ENCODE measurements at regions not wholly inside any gene's neighbourhood (a gene's known extent, or its start where the extent isn't known, plus 50 kb on each side); places are given as distances from the start of the nearest gene placed in this dataset.

- Histone ChIP-seq H3F3A (ENCODE audit: insufficient read depth, low read length) (no peaks in the 10 kb centered on the region), H2AFZ (ENCODE audit: low read length) (no peak overlapping the region), H3K4me2 (ENCODE audit: low read length) (no peak overlapping the region), H3K27me3 (ENCODE audit: insufficient read depth, low read length) (no peaks in the 10 kb centered on the region), H3K9ac (ENCODE audit: low read length) (no peak overlapping the region), H3K4me1 (ENCODE audit: insufficient read depth, low read length, severe bottlenecking) (no peaks in the 10 kb centered on the region), H3K4me3 (ENCODE audit: low read depth, low read length, poor library complexity, severe bottlenecking) (no peak overlapping the region), H3K79me2 (ENCODE audit: insufficient read depth, low read length) (no peaks in the 10 kb centered on the region), H3K9me2 (ENCODE audit: low read depth, low read length) (no peaks in the 10 kb centered on the region), H3K27ac (ENCODE audit: low read depth, low read length, poor library complexity, severe bottlenecking) (no peak overlapping the region), H4K20me1 (ENCODE audit: insufficient read depth, low read length) (no peaks in the 10 kb centered on the region), H3K9me3 (ENCODE audit: low read length) (no peaks in the 10 kb centered on the region), H3K36me3 (ENCODE audit: insufficient read depth, low read length) (no peaks in the 10 kb centered on the region)
- TF ChIP-seq EZH2 (IDR thresholded peaks at IDR 0.05; ENCODE audit: borderline replicate concordance, low read length) (no peak), CTCF (IDR thresholded peaks at IDR 0.05; ENCODE audit: low read length) (no peak)
Observed at GRCh38 chr4:57265831-57266582, 155.8 kb upstream of the IGFBP7 start.

GRCh38 chr4:57254754-57255153 is 144.6 kb upstream of the IGFBP7 start:
- no peak overlapping the region for H2AFZ ChIP-seq (ENCODE audit: low read length)
- H3K9ac ChIP-seq (ENCODE audit: low read length): no peak overlapping the region
- H3K9me3 ChIP-seq (ENCODE audit: low read length): no peaks in the 10 kb centered on the region
- H3F3A ChIP-seq (ENCODE audit: insufficient read depth, low read length): no peaks in the 10 kb centered on the region
- no peaks in the 10 kb centered on the region for H3K9me2 ChIP-seq (ENCODE audit: low read depth, low read length)
- no peaks in the 10 kb centered on the region for H3K27me3 ChIP-seq (ENCODE audit: insufficient read depth, low read length)
- no peaks in the 10 kb centered on the region for H3K36me3 ChIP-seq (ENCODE audit: insufficient read depth, low read length)
- no peak for TF ChIP-seq CTCF (IDR thresholded peaks at IDR 0.05; ENCODE audit: low read length)
- no peak for TF ChIP-seq EZH2 (IDR thresholded peaks at IDR 0.05; ENCODE audit: borderline replicate concordance, low read length)
- no peaks in the 10 kb centered on the region for H4K20me1 ChIP-seq (ENCODE audit: insufficient read depth, low read length)
- H3K79me2 ChIP-seq (ENCODE audit: insufficient read depth, low read length): no peaks in the 10 kb centered on the region
- no peak overlapping the region for H3K4me3 ChIP-seq (ENCODE audit: low read depth, low read length, poor library complexity, severe bottlenecking)
- no peaks in the 10 kb centered on the region for H3K4me1 ChIP-seq (ENCODE audit: insufficient read depth, low read length, severe bottlenecking)
- H3K27ac ChIP-seq (ENCODE audit: low read depth, low read length, poor library complexity, severe bottlenecking): no peak overlapping the region
- H3K4me2 ChIP-seq (ENCODE audit: low read length): no peak overlapping the region

GRCh38 chr4:57249083-57249482 is 138.9 kb upstream of the IGFBP7 start:
- Histone ChIP-seq H3K9me2 (ENCODE audit: low read depth, low read length) (no peaks in the 10 kb centered on the region), H4K20me1 (ENCODE audit: insufficient read depth, low read length) (no peaks in the 10 kb centered on the region), H3K79me2 (ENCODE audit: insufficient read depth, low read length) (no peaks in the 10 kb centered on the region), H2AFZ (ENCODE audit: low read length) (no peak overlapping the region), H3K4me3 (ENCODE audit: low read depth, low read length, poor library complexity, severe bottlenecking) (no peak overlapping the region), H3K27me3 (ENCODE audit: insufficient read depth, low read length) (no peaks in the 10 kb centered on the region), H3K36me3 (ENCODE audit: insufficient read depth, low read length) (no peaks in the 10 kb centered on the region), H3F3A (ENCODE audit: insufficient read depth, low read length) (no peaks in the 10 kb centered on the region), H3K4me2 (ENCODE audit: low read length) (no peak overlapping the region), H3K4me1 (ENCODE audit: insufficient read depth, low read length, severe bottlenecking) (no peaks in the 10 kb centered on the region), H3K9me3 (ENCODE audit: low read length) (no peaks in the 10 kb centered on the region), H3K9ac (ENCODE audit: low read length) (no peak overlapping the region), H3K27ac (ENCODE audit: low read depth, low read length, poor library complexity, severe bottlenecking) (no peak overlapping the region)
- no peak for TF ChIP-seq CTCF (IDR thresholded peaks at IDR 0.05; ENCODE audit: low read length)
- TF ChIP-seq EZH2 (IDR thresholded peaks at IDR 0.05; ENCODE audit: borderline replicate concordance, low read length): no peak

All from OCI-LY1 (cell line).